T-helper 1 cell treated with Interleukin-12 subunit alpha and Interleukin-12 subunit beta and Interleukin-4 antibody, amounts not matched to agents 30 μg/mL and 1 μg/mL, for 36 hours (primary cell): ENCODE measurements at regions not wholly inside any gene's neighbourhood (a gene's known extent, or its start where the extent isn't known, plus 50 kb on each side); places are given as distances from the start of the nearest gene placed in this dataset.

Source experiments
- H3K27ac Mint-ChIP-seq: one replicate; pipeline ENCODE4 v1.8.0; 2021; ENCODE audit warnings: mild to moderate bottlenecking, mixed read lengths
- H3K27me3 Mint-ChIP-seq: one replicate; pipeline ENCODE4 v1.8.0; 2021; ENCODE audit warnings: low read depth, mixed read lengths
- H3K36me3 Mint-ChIP-seq: one replicate; pipeline ENCODE4 v1.8.0; 2021; ENCODE audit warnings: low read depth, mixed read lengths
- H3K4me1 Mint-ChIP-seq: one replicate; pipeline ENCODE4 v1.8.0; 2021; ENCODE audit warnings: low read depth, mixed read lengths
- H3K4me3 Mint-ChIP-seq: one replicate; pipeline ENCODE4 v1.8.0; 2021; ENCODE audit warnings: mild to moderate bottlenecking, moderate library complexity, mixed read lengths
- H3K9me3 Mint-ChIP-seq: one replicate; pipeline ENCODE4 v1.8.0; 2021; ENCODE audit warnings: mixed read lengths

- H3K27ac Mint-ChIP-seq = no peak overlapping the region
- no peaks in the 10 kb centered on the region for H3K4me1 Mint-ChIP-seq
- H3K27me3 Mint-ChIP-seq = peaks cover 9% of the 10 kb centered on the region
- no peak overlapping the region for H3K4me3 Mint-ChIP-seq
- no peaks in the 10 kb centered on the region for H3K36me3 Mint-ChIP-seq
- H3K9me3 Mint-ChIP-seq = no peaks in the 10 kb centered on the region
Observed at GRCh38 chr9:38271666-38272241, 120.7 kb upstream of the ALDH1B1 start.

GRCh38 chr9:38269775-38270174 lies 122.7 kb upstream of the ALDH1B1 start:
- no peak overlapping the region for H3K4me3 Mint-ChIP-seq
- H3K4me1 Mint-ChIP-seq = no peaks in the 10 kb centered on the region
- no peaks in the 10 kb centered on the region for H3K36me3 Mint-ChIP-seq
- H3K27ac Mint-ChIP-seq = no peak overlapping the region
- H3K9me3 Mint-ChIP-seq = peaks cover 9% of the 10 kb centered on the region
- peaks cover 15% of the 10 kb centered on the region for H3K27me3 Mint-ChIP-seq

GRCh38 chr9:38263532-38263931 lies 129.0 kb upstream of the ALDH1B1 start:
- Mint-ChIP-seq H3K27me3 (peaks cover 27% of the 10 kb centered on the region), H3K4me1 (no peaks in the 10 kb centered on the region), H3K36me3 (no peaks in the 10 kb centered on the region), H3K4me3 (no peak overlapping the region), H3K27ac (no peak overlapping the region), H3K9me3 (peaks cover 20% of the 10 kb centered on the region)

GRCh38 chr9:38259519-38260218 lies 132.8 kb upstream of the ALDH1B1 start:
- no peak overlapping the region for H3K4me3 Mint-ChIP-seq
- H3K27me3 Mint-ChIP-seq = peaks cover 17% of the 10 kb centered on the region
- H3K36me3 Mint-ChIP-seq = no peaks in the 10 kb centered on the region
- H3K27ac Mint-ChIP-seq = no peak overlapping the region
- no peaks in the 10 kb centered on the region for H3K4me1 Mint-ChIP-seq
- H3K9me3 Mint-ChIP-seq = peaks cover 10% of the 10 kb centered on the region

GRCh38 chr9:38259056-38259455 lies 133.4 kb upstream of the ALDH1B1 start:
- Mint-ChIP-seq H3K4me3 (no peak overlapping the region), H3K36me3 (no peaks in the 10 kb centered on the region), H3K9me3 (peaks cover 4% of the 10 kb centered on the region), H3K27me3 (peaks cover 13% of the 10 kb centered on the region), H3K27ac (no peak overlapping the region), H3K4me1 (no peaks in the 10 kb centered on the region)

- peaks cover 1% of the 10 kb centered on the region for H3K27me3 Mint-ChIP-seq
- H3K4me3 Mint-ChIP-seq = no peak overlapping the region
- no peaks in the 10 kb centered on the region for H3K36me3 Mint-ChIP-seq
- H3K27ac Mint-ChIP-seq = no peak overlapping the region
- no peaks in the 10 kb centered on the region for H3K4me1 Mint-ChIP-seq
- H3K9me3 Mint-ChIP-seq = no peaks in the 10 kb centered on the region
Observed at GRCh38 chr9:38257626-38258215, 134.8 kb upstream of the ALDH1B1 start.

GRCh38 chr9:38256461-38256860 lies 136.0 kb upstream of the ALDH1B1 start:
- H3K4me3 Mint-ChIP-seq = no peak overlapping the region
- H3K27me3 Mint-ChIP-seq = no peaks in the 10 kb centered on the region
- H3K4me1 Mint-ChIP-seq = no peaks in the 10 kb centered on the region
- H3K27ac Mint-ChIP-seq = no peak overlapping the region
- H3K36me3 Mint-ChIP-seq = no peaks in the 10 kb centered on the region
- H3K9me3 Mint-ChIP-seq = no peaks in the 10 kb centered on the region

- Mint-ChIP-seq H3K4me3 (no peak overlapping the region), H3K4me1 (no peaks in the 10 kb centered on the region), H3K36me3 (no peaks in the 10 kb centered on the region), H3K27ac (no peak overlapping the region), H3K9me3 (no peaks in the 10 kb centered on the region), H3K27me3 (no peaks in the 10 kb centered on the region)
Observed at GRCh38 chr9:38255599-38255998, 136.9 kb upstream of the ALDH1B1 start.

GRCh38 chr9:38254756-38255155 lies 137.7 kb upstream of the ALDH1B1 start:
- no peaks in the 10 kb centered on the region for H3K9me3 Mint-ChIP-seq
- H3K36me3 Mint-ChIP-seq = no peaks in the 10 kb centered on the region
- H3K4me1 Mint-ChIP-seq = no peaks in the 10 kb centered on the region
- no peak overlapping the region for H3K27ac Mint-ChIP-seq
- H3K27me3 Mint-ChIP-seq = no peaks in the 10 kb centered on the region
- no peak overlapping the region for H3K4me3 Mint-ChIP-seq

- H3K27ac Mint-ChIP-seq = no peak overlapping the region
- no peaks in the 10 kb centered on the region for H3K36me3 Mint-ChIP-seq
- no peaks in the 10 kb centered on the region for H3K4me1 Mint-ChIP-seq
- H3K9me3 Mint-ChIP-seq = no peaks in the 10 kb centered on the region
- no peak overlapping the region for H3K4me3 Mint-ChIP-seq
- no peaks in the 10 kb centered on the region for H3K27me3 Mint-ChIP-seq
Observed at GRCh38 chr9:38254151-38254550, 138.4 kb upstream of the ALDH1B1 start.

- H3K27me3 Mint-ChIP-seq = no peaks in the 10 kb centered on the region
- no peaks in the 10 kb centered on the region for H3K36me3 Mint-ChIP-seq
- no peaks in the 10 kb centered on the region for H3K4me1 Mint-ChIP-seq
- no peak overlapping the region for H3K4me3 Mint-ChIP-seq
- H3K27ac Mint-ChIP-seq = no peak overlapping the region
- no peaks in the 10 kb centered on the region for H3K9me3 Mint-ChIP-seq
Observed at GRCh38 chr9:38253200-38253599, 139.3 kb upstream of the ALDH1B1 start.

- H3K4me3 Mint-ChIP-seq = no peak overlapping the region
- no peaks in the 10 kb centered on the region for H3K9me3 Mint-ChIP-seq
- H3K27ac Mint-ChIP-seq = no peak overlapping the region
- no peaks in the 10 kb centered on the region for H3K27me3 Mint-ChIP-seq
- H3K4me1 Mint-ChIP-seq = no peaks in the 10 kb centered on the region
- H3K36me3 Mint-ChIP-seq = no peaks in the 10 kb centered on the region
Observed at GRCh38 chr9:38251036-38251860, 141.3 kb upstream of the ALDH1B1 start.

- Mint-ChIP-seq H3K4me1 (no peaks in the 10 kb centered on the region), H3K4me3 (no peak overlapping the region), H3K9me3 (no peaks in the 10 kb centered on the region), H3K27ac (no peak overlapping the region), H3K36me3 (no peaks in the 10 kb centered on the region), H3K27me3 (no peaks in the 10 kb centered on the region)
Observed at GRCh38 chr9:38250279-38251035, 142.0 kb upstream of the ALDH1B1 start.

GRCh38 chr9:38249587-38250210 lies 142.8 kb upstream of the ALDH1B1 start:
- Mint-ChIP-seq H3K27ac (no peak overlapping the region), H3K9me3 (no peaks in the 10 kb centered on the region), H3K4me1 (no peaks in the 10 kb centered on the region), H3K36me3 (no peaks in the 10 kb centered on the region), H3K27me3 (no peaks in the 10 kb centered on the region), H3K4me3 (no peak overlapping the region)
